HL-60 (cell line): ENCODE measurements at regions not wholly inside any gene's neighbourhood (a gene's known extent, or its start where the extent isn't known, plus 50 kb on each side); places are given as distances from the start of the nearest gene placed in this dataset.
"Not testable (repeated sequence)": the region's sequence is repeated elsewhere in the genome, so short reads cannot be mapped to it uniquely, and the experiment has no call there.

ENCODE experiments used
- DNase-seq, 2 experiments: peaks; one replicate each; pipeline ENCODE4 v3.0.0-alpha.2; 2010 to 2020; ENCODE audit warnings: low read depth in 1 of 2, low spot score in 1 of 2
- H3K27ac ChIP-seq: fragments of 250-450 bp; sonication (Bioruptor Pico); replicated peaks from 2 replicates; pipeline ENCODE4 v1.5.1; 2020; ENCODE audit warnings: mild to moderate bottlenecking, moderate library complexity
- H3K27me3 ChIP-seq: fragments of 250-450 bp; sonication (Bioruptor Pico); 2 replicates; pipeline ENCODE4 v1.5.1; 2021; ENCODE audit warnings: mild to moderate bottlenecking, moderate library complexity; ENCODE audit not compliant: insufficient read depth, poor library complexity, severe bottlenecking
- H3K4me3 ChIP-seq: replicated peaks from 2 replicates; pipeline ENCODE4 v1.5.1; 2011; ENCODE audit warnings: mild to moderate bottlenecking, control low read depth, low read length; ENCODE audit not compliant: insufficient read depth
- GABPA ChIP-seq: IDR thresholded peaks from 2 replicates; pipeline ENCODE4 v1.6.1; 2012; ENCODE audit warnings: low read depth
- POLR2AphosphoS5 ChIP-seq: IDR thresholded peaks from 2 replicates; pipeline ENCODE4 v1.6.1; 2012; ENCODE audit warnings: low read depth
- REST ChIP-seq: IDR thresholded peaks from 2 replicates; pipeline ENCODE4 v1.6.1; 2012; ENCODE audit warnings: low read depth; ENCODE audit not compliant: insufficient replicate concordance
- SPI1 ChIP-seq: IDR thresholded peaks from 2 replicates; pipeline ENCODE4 v1.6.1; 2012; ENCODE audit warnings: low read depth, mild to moderate bottlenecking, borderline replicate concordance
- TF ChIP-seq, protein P1 (sequence below): IDR thresholded peaks from one replicate; pipeline ENCODE4 v1.5.1; 2011; ENCODE audit warnings: low read length, control low read depth, inconsistent platforms; ENCODE audit not compliant: insufficient read depth

DNA sequence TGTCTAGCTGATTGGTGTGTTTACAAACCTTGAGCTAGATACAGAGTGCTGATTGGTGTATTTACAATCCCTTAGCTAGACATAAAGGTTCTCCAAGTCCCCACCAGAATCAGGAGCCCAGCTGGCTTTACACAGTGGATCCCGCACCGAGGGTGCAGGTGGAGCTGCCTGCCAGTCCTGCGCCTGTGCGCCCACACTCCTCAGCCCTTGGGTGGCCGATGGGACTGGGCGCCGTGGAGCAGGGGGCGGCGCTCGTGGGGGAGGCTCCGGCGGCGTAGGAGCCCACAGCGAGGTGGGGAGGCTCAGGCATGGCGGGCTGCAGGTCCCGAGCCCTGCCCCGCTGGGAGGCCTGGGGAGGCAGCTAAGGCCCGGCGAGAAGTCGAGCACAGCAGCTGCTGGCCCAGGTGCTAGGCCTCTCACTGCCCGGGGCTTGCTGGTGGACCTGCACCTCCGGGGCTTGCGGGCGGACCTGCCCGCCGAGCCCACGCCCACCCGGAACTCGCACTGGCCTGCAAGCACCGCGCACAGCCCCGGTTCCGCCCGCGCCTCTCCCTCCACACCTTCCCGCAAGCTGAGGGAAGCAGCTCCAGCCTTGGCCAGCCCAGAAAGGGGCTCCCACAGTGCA, 51.0 kb upstream of the CDYL start:
- DNase-seq, H3K27me3 ChIP-seq, H3K27ac ChIP-seq, H3K4me3 ChIP-seq: not testable (repeated sequence)

DNA sequence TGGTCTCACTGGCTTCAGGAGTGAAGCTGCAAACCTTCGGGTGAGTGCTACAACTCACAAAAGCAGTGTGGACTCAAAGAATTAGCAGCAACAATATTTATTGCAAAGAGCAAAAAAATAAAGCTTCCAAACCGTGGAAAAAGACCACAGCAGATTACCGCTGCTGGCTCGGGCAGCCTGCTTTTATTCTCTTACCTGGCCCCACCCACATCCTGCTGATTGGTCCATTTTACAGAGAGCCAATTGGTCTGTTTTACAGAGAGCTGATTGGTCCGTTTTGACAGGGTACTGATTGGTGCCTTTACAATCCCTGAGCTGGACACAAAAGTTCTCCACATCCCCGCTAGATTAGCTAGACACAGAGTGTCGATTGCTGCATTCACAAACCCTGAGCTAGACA, 51.5 kb upstream of the CDYL start:
- not testable (repeated sequence) for DNase-seq

GRCh38 chr6:4723383-4723782, 52.8 kb upstream of the CDYL start:
- no peak for DNase-seq
- TF ChIP-seq REST (no peak), POLR2AphosphoS5 (no peak), GABPA (no peak), SPI1 (no peak)
- TF ChIP-seq, protein P1, sequence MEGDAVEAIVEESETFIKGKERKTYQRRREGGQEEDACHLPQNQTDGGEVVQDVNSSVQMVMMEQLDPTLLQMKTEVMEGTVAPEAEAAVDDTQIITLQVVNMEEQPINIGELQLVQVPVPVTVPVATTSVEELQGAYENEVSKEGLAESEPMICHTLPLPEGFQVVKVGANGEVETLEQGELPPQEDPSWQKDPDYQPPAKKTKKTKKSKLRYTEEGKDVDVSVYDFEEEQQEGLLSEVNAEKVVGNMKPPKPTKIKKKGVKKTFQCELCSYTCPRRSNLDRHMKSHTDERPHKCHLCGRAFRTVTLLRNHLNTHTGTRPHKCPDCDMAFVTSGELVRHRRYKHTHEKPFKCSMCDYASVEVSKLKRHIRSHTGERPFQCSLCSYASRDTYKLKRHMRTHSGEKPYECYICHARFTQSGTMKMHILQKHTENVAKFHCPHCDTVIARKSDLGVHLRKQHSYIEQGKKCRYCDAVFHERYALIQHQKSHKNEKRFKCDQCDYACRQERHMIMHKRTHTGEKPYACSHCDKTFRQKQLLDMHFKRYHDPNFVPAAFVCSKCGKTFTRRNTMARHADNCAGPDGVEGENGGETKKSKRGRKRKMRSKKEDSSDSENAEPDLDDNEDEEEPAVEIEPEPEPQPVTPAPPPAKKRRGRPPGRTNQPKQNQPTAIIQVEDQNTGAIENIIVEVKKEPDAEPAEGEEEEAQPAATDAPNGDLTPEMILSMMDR, result no peak
- no peaks in the 10 kb centered on the region for H3K27me3 ChIP-seq
- no peak overlapping the region for H3K27ac ChIP-seq
- no peak overlapping the region for H3K4me3 ChIP-seq

More for the DNA sequence above, 51.5 kb upstream of the CDYL start:
- not testable (repeated sequence) for H3K27ac ChIP-seq, H3K27me3 ChIP-seq, H3K4me3 ChIP-seq

- DNase-seq, H3K4me3 ChIP-seq, H3K27me3 ChIP-seq, H3K27ac ChIP-seq: not testable (repeated sequence)
Measured at GRCh38 chr6:4721368-4721767, 54.8 kb upstream of the CDYL start.

DNA sequence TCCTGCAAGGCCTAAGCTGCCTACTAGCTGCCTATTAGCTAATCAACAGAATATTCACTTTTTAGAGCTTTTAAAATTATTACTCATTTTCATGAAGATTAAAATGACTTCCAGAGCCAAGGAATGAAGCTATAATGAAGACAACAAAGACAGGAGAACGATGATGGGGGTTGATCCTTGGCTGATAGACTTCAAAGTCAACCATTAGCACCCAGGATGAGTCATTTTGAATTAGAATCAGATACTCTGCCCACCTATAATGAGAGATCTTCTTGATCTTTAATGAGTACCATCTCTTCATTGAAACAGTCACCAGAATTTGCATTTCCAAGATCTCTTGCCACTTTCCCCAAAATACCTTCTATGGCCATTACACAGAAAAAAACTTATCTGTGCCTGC, 56.7 kb upstream of the CDYL start:
- TF ChIP-seq, protein P1, result no peak
- no peak for DNase-seq
- Histone ChIP-seq H3K27ac (no peak overlapping the region), H3K4me3 (no peak overlapping the region), H3K27me3 (no peaks in the 10 kb centered on the region)

GRCh38 chr6:4717856-4718255, 58.3 kb upstream of the CDYL start:
- no peak for DNase-seq
- TF ChIP-seq GABPA (no peak), REST (no peak), POLR2AphosphoS5 (no peak), SPI1 (no peak)
- TF ChIP-seq, protein P1, result no peak
- Histone ChIP-seq H3K27ac (no peak overlapping the region), H3K27me3 (no peaks in the 10 kb centered on the region), H3K4me3 (no peak overlapping the region)
